Cardiac muscle cell (in vitro differentiated cells and primary cell): ENCODE measurements at regions not wholly inside any gene's neighbourhood (a gene's known extent, or its start where the extent isn't known, plus 50 kb on each side); places are given as distances from the start of the nearest gene placed in this dataset.
A peak's percentile ranks its signal among the peaks of the same experiment; 100 is the strongest.

Experiments
- DNase-seq, 2 donors: peaks; one replicate each; pipeline versions ENCODE4 v3.0.0 to v3.0.0-alpha.2; 2010 to 2017; ENCODE audit warnings: low read depth in 1 of 2, low spot score in 1 of 2
- H3K27ac ChIP-seq: fragments of 200-600 bp; sonication (generic); 2 replicates; pipeline ENCODE4 v1.5.1; 2016
- H3K27me3 ChIP-seq: fragments of 200-600 bp; sonication (generic); 2 replicates; pipeline ENCODE4 v1.6.0; 2016; ENCODE audit warnings: control low read depth
- H3K36me3 ChIP-seq: fragments of 200-600 bp; sonication (generic); 2 replicates; pipeline ENCODE4 v1.5.1; 2016; ENCODE audit warnings: control low read depth
- H3K4me1 ChIP-seq: fragments of 200-600 bp; sonication (generic); 2 replicates; pipeline ENCODE4 v1.8.1; 2017; ENCODE audit warnings: low read depth, mild to moderate bottlenecking, mixed run types
- H3K4me3 ChIP-seq: fragments of 200-600 bp; sonication (generic); 2 replicates; pipeline ENCODE4 v1.5.1; 2016; ENCODE audit warnings: mild to moderate bottlenecking
- H3K9me3 ChIP-seq: fragments of 200-600 bp; sonication (generic); 2 replicates; pipeline ENCODE4 v1.5.1; 2017; ENCODE audit warnings: low read depth, mild to moderate bottlenecking, control low read depth
- CTCF ChIP-seq: IDR thresholded peaks from 2 replicates; pipeline ENCODE4 v1.5.1; 2012; ENCODE audit warnings: low read depth, mild to moderate bottlenecking, low read length

GRCh38 chr17:33519692-33520091 is 226.6 kb upstream of the ASIC2 start:
- no peaks in the 10 kb centered on the region for H3K9me3 ChIP-seq
- H3K36me3 ChIP-seq = no peaks in the 10 kb centered on the region
- no peaks in the 10 kb centered on the region for H3K27me3 ChIP-seq
- no peaks in the 10 kb centered on the region for H3K4me1 ChIP-seq
- DNase-seq = no peak
- H3K27ac ChIP-seq = no peak overlapping the region
- no peak overlapping the region for H3K4me3 ChIP-seq
- TF ChIP-seq CTCF = no peak

- Histone ChIP-seq H3K9me3 (no peaks in the 10 kb centered on the region), H3K4me1 (no peaks in the 10 kb centered on the region), H3K27ac (no peak overlapping the region), H3K4me3 (no peak overlapping the region), H3K27me3 (no peaks in the 10 kb centered on the region), H3K36me3 (no peaks in the 10 kb centered on the region)
- peak; percentile 76 for TF ChIP-seq CTCF
- DNase-seq = peak; percentile 30 to 71
These were observed 227.6 kb upstream of the ASIC2 start for GRCh38 chr17:33520426-33521330.

- Histone ChIP-seq H3K27ac (no peak overlapping the region), H3K4me1 (no peaks in the 10 kb centered on the region), H3K36me3 (no peaks in the 10 kb centered on the region), H3K4me3 (no peak overlapping the region), H3K9me3 (no peaks in the 10 kb centered on the region), H3K27me3 (no peaks in the 10 kb centered on the region)
- peak; percentile 42 for TF ChIP-seq CTCF
- peak in 1 of 2 donors; percentile 36 for DNase-seq
These were observed 228.7 kb upstream of the ASIC2 start for GRCh38 chr17:33521784-33522183.

GRCh38 chr17:33522623-33523022 is 229.5 kb upstream of the ASIC2 start:
- H3K36me3 ChIP-seq = no peaks in the 10 kb centered on the region
- H3K27ac ChIP-seq = no peak overlapping the region
- DNase-seq = no peak
- no peaks in the 10 kb centered on the region for H3K27me3 ChIP-seq
- no peak overlapping the region for H3K4me3 ChIP-seq
- H3K9me3 ChIP-seq = no peaks in the 10 kb centered on the region
- H3K4me1 ChIP-seq = no peaks in the 10 kb centered on the region
- TF ChIP-seq CTCF = no peak

DNA sequence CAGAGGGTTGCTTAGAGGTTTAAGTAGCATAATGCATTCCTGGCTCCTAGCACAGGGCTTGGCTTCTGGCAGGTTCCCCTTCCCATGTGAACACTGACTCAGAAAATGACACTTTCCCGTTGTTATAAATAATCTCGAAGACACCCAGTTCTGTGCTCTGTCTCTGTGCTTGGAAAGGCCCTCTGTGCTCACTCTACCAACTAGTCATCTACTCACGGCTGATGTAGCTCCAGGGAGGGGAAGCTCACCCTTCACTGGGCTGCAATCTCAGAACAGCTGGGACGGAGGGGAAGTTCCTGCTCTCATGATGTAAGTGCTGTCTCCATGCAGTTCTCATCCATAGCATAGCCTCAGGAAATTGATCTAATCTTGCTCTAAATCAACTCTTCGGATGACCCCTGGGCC is 230.5 kb upstream of the ASIC2 start:
- peak in 1 of 2 donors; percentile 10 for DNase-seq
- Histone ChIP-seq H3K27ac (no peak overlapping the region), H3K4me1 (no peaks in the 10 kb centered on the region), H3K4me3 (no peak overlapping the region), H3K36me3 (no peaks in the 10 kb centered on the region), H3K9me3 (no peaks in the 10 kb centered on the region), H3K27me3 (no peaks in the 10 kb centered on the region)
- no peak for TF ChIP-seq CTCF
